K562 (cell line): ENCODE measurements at regions not wholly inside any gene's neighbourhood (a gene's known extent, or its start where the extent isn't known, plus 50 kb on each side); places are given as distances from the start of the nearest gene placed in this dataset.

ENCODE experiments used
- ATF2 ChIP-seq: sonication (generic); formaldehyde crosslinking; IDR thresholded peaks from 2 replicates; pipeline ENCODE4 v1.8.1; 2022; ENCODE audit warnings: missing genetic modification reagents
- CREB1 ChIP-seq, 2 experiments: sonication (generic) in 1 of 2; formaldehyde crosslinking in 1 of 2; IDR thresholded peaks; 2 replicates each; pipeline versions ENCODE4 v1.6.1 to v1.8.0; 2012 to 2022; ENCODE audit warnings: inconsistent platforms in 1 of 2, mild to moderate bottlenecking in 1 of 2, missing genetic modification reagents in 1 of 2, moderate library complexity in 1 of 2
- GATAD2B ChIP-seq: fragments of 450-650 bp; IDR thresholded peaks from 2 replicates; pipeline ENCODE4 v1.6.1; 2017; ENCODE audit warnings: mild to moderate bottlenecking, borderline replicate concordance
- MAZ ChIP-seq, 2 experiments: fragments of 450-650 bp in 1 of 2; sonication (generic) in 1 of 2; formaldehyde crosslinking; IDR thresholded peaks in 1 of 2; conservative IDR thresholded peaks in 1 of 2; 2 replicates each; pipeline versions ENCODE4 v1.4.0 to v1.5.0; 2020; ENCODE audit warnings: mild to moderate bottlenecking in 1 of 2, missing genetic modification reagents in 1 of 2
- TF ChIP-seq, protein P1 (sequence below): sonication (generic); formaldehyde crosslinking; IDR thresholded peaks from 2 replicates; pipeline ENCODE4 v1.8.1; 2023; ENCODE audit warnings: mild to moderate bottlenecking, missing genetic modification reagents, moderate library complexity

DNA sequence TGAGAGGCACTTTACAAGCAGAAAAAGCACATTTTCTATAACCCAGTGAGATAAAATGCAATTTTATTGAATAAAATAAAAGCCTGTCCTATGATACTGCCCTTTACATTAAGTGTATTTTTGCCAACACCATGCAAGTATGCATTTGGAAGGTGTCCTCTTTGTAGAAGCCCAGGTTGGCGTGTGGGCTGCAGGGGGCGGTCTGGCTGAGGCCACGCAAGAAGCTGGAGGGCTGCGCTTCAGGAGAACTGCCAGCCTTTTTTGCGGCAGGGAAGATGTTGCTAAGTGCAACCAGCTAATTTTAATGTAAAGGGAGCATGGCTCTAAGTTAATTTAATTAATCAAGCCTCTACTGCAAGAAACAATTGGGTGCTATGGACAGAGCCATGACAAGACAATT lies 562.8 kb upstream of the SALL3 start:
- TF ChIP-seq MAZ (CRISPR knock-in tag; conservative IDR thresholded peaks at IDR 0.05 in 1 of 2, IDR thresholded peaks at IDR 0.05 in 1 of 2) (no peak), ATF2 (CRISPR knock-in tag) (no peak), CREB1 (IDR thresholded peaks at IDR 0.05) (no peak), CREB1 (CRISPR knock-in tag; IDR thresholded peaks at IDR 0.05) (no peak), GATAD2B (no peak)
- TF ChIP-seq, protein P1, sequence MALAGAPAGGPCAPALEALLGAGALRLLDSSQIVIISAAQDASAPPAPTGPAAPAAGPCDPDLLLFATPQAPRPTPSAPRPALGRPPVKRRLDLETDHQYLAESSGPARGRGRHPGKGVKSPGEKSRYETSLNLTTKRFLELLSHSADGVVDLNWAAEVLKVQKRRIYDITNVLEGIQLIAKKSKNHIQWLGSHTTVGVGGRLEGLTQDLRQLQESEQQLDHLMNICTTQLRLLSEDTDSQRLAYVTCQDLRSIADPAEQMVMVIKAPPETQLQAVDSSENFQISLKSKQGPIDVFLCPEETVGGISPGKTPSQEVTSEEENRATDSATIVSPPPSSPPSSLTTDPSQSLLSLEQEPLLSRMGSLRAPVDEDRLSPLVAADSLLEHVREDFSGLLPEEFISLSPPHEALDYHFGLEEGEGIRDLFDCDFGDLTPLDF (CRISPR knock-in tag) = no peak
